NB4 (cell line): ENCODE measurements at regions not wholly inside any gene's neighbourhood (a gene's known extent, or its start where the extent isn't known, plus 50 kb on each side); places are given as distances from the start of the nearest gene placed in this dataset.

Experiments
- CTCF ChIP-seq: IDR thresholded peaks from one replicate; pipeline ENCODE4 v1.5.1; 2012; ENCODE audit warnings: low read depth, low read length
- POLR2A ChIP-seq: IDR thresholded peaks from 2 replicates; pipeline ENCODE4 v1.6.1; 2011; ENCODE audit warnings: mild to moderate bottlenecking; ENCODE audit not compliant: insufficient read length; ENCODE audit errors: extremely low read depth

GRCh38 chr4:148497258-148497657, 55.0 kb upstream of the NR3C2 start:
- TF ChIP-seq CTCF (no peak), POLR2A (no peak)
